HepG2 (cell line): ENCODE measurements at regions not wholly inside any gene's neighbourhood (a gene's known extent, or its start where the extent isn't known, plus 50 kb on each side); places are given as distances from the start of the nearest gene placed in this dataset.

Experiments used
- ATAC-seq: fragments of 200-7000 bp; cut with Tn5 transposase; 3 replicates; pipeline ENCODE4 v1.9.1; 2020; ENCODE audit warnings: mild to moderate bottlenecking, moderate library complexity
- BruUV-seq: library from RNA; stranded (reverse); fragments of 400-500 nt; replicated peaks from 2 replicates; lab custom pipeline; 2021; lab: Mats Ljungman, UMichigan
- CTCF ChIA-PET: fragments of 300-600 bp; formaldehyde crosslinking; extraction: SDS; loops from one replicate; lab custom pipeline; 2021; ENCODE audit warnings: low total read pairs, inconsistent platforms, low intra/inter-chr PET ratio; lab: Yijun Ruan, JAX
- POLR2A ChIA-PET: fragments of 350-600 bp; sonication (Branson Sonifier 250); formaldehyde crosslinking; loops from one replicate; lab custom pipeline; 2020; ENCODE audit warnings: antibody characterized with exemption, inconsistent platforms; lab: Yijun Ruan, JAX
- DNase-seq: peaks from one replicate; pipeline ENCODE4 v3.0.0-alpha.2; 2015; ENCODE audit warnings: low spot score
- FAIRE-seq: peaks from 3 replicates; lab custom pipeline; 2011; peaks lifted over from hg19 to GRCh38; lab: Jason Lieb, UNC
- H2AFZ ChIP-seq: one replicate; pipeline ENCODE4 v1.6.1; 2011; ENCODE audit warnings: low read length, inconsistent platforms
- H3K27ac ChIP-seq: fragments of 300-600 bp; 3 replicates; pipeline ENCODE4 v1.8.0; 2011; ENCODE audit warnings: mixed run types, mild to moderate bottlenecking, mixed read lengths, low read length, inconsistent platforms; ENCODE audit not compliant: insufficient read depth; ENCODE audit errors: extremely low read length
- H3K27me3 ChIP-seq, 2 experiments: fragments of 200-600 bp in 1 of 2; 2 replicates in 1 of 2; 3 replicates in 1 of 2; pipeline versions ENCODE4 v1.6.0 to v1.8.0; 2011; ENCODE audit warnings: low read length in 2 of 2, mild to moderate bottlenecking in 2 of 2, moderate library complexity in 2 of 2, inconsistent platforms in 1 of 2; ENCODE audit not compliant: insufficient read depth in 2 of 2, control insufficient read depth in 1 of 2
- H3K36me3 ChIP-seq, 2 experiments: fragments of 200-600 bp in 1 of 2; replicated peaks in 1 of 2; 2 replicates in 1 of 2; 3 replicates in 1 of 2; pipeline versions ENCODE4 v1.5.1 to v1.8.0; 2011; ENCODE audit warnings: low read length in 2 of 2, inconsistent platforms in 1 of 2; ENCODE audit not compliant: insufficient read depth in 2 of 2, control insufficient read depth in 1 of 2
- H3K4me1 ChIP-seq: 2 replicates; pipeline ENCODE4 v1.5.1; 2012; ENCODE audit warnings: low read length, inconsistent platforms; ENCODE audit not compliant: insufficient read depth
- H3K4me2 ChIP-seq: 2 replicates; pipeline ENCODE4 v1.6.0; 2011; ENCODE audit warnings: low read depth, low read length, inconsistent platforms
- H3K4me3 ChIP-seq, 3 experiments: fragments of 200-600 bp in 1 of 3; sonication (generic), shearing (Covaris generic) in 1 of 3; replicated peaks in 1 of 3; 2 replicates each; pipeline ENCODE4 v1.5.1; 2011 to 2016; ENCODE audit warnings: low read length in 3 of 3, inconsistent platforms in 2 of 3, low read depth in 2 of 3, mild to moderate bottlenecking in 2 of 3, control low read depth in 1 of 3, mixed read lengths in 1 of 3; ENCODE audit not compliant: insufficient read depth in 1 of 3
- H3K79me2 ChIP-seq: one replicate; pipeline ENCODE4 v1.6.1; 2011; ENCODE audit warnings: low read length, inconsistent platforms; ENCODE audit not compliant: insufficient read depth
- H3K9ac ChIP-seq: 2 replicates; pipeline ENCODE4 v1.6.0; 2011; ENCODE audit warnings: mild to moderate bottlenecking, low read depth, low read length, inconsistent platforms; ENCODE audit not compliant: insufficient read depth
- H3K9me3 ChIP-seq: 2 replicates; pipeline ENCODE4 v1.5.1; 2012; ENCODE audit warnings: mild to moderate bottlenecking, low read length
- H4K20me1 ChIP-seq: 2 replicates; pipeline ENCODE4 v1.6.0; 2011; ENCODE audit warnings: inconsistent platforms, mild to moderate bottlenecking, low read length, moderate library complexity; ENCODE audit not compliant: insufficient read depth
- MEIS1 ChIP-seq: sonication (generic); formaldehyde crosslinking; IDR thresholded peaks from 2 replicates; pipeline ENCODE4 v1.9.0; 2021; ENCODE audit warnings: mild to moderate bottlenecking, missing genetic modification reagents, moderate library complexity, borderline replicate concordance
- ZSCAN9 ChIP-seq: IDR thresholded peaks from 2 replicates; pipeline ENCODE4 v1.6.1; 2016; ENCODE audit warnings: borderline replicate concordance
- WGBS: methylation state at CpG from one replicate; pipeline ENCODE4 v1.1.6; 2017; ENCODE audit warnings: low lambda C conversion rate; 5-methylcytosine and 5-hydroxymethylcytosine counted together
- in situ Hi-C: cut with HindIII; loops from 2 replicates; pipeline ENCODE4 v1.10.0; 2017; ENCODE audit warnings: low pct_unique_long_range_greater_than_20kb; ENCODE audit not compliant: extremely low pct_ligation_motif_present
- intact Hi-C: fragments of 100-400 bp; cut with micrococcal nuclease; formaldehyde crosslinking; loops from one replicate; pipeline ENCODE4 v1.10.0; 2022; ENCODE audit not compliant: unreplicated experiment
- TF ChIP-seq, protein P1 (sequence below): sonication (generic); formaldehyde crosslinking; IDR thresholded peaks from 2 replicates; pipeline ENCODE4 v1.5.1; 2020; ENCODE audit warnings: mild to moderate bottlenecking, missing genetic modification reagents, borderline replicate concordance
- TF ChIP-seq, protein P2 (sequence below): sonication (generic); formaldehyde crosslinking; IDR thresholded peaks from 2 replicates; pipeline ENCODE4 v1.4.0; 2020; ENCODE audit warnings: missing genetic modification reagents

DNA sequence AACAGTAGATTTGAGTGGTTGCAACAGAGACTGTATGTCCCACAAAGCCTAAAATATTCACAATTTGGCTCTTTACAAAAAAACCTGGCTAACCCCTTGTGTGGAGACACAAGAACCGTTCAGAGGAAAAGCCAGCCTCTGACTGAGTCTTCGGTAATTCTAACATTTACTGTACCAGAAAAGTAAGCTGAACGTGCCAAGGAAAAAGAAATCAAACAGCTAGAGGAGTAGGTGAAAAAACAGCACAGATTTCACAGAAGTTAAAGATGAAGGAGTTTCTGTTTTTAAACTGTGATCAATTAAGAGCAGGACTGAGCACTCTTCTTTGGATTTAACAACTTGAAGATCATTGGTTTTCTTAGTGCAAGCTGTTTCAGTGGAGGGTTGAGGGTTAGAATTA, 424.7 kb upstream of the KIRREL3 start:
- no peak for ATAC-seq
- POLR2A ChIA-PET: no interaction called here

More for the DNA sequence above, 424.7 kb upstream of the KIRREL3 start:
- CTCF ChIA-PET: no interaction called here
- FAIRE-seq (no peak), DNase-seq (no peak)
- no peaks in the 10 kb centered on the region for H4K20me1 ChIP-seq
- TF ChIP-seq, protein P1, sequence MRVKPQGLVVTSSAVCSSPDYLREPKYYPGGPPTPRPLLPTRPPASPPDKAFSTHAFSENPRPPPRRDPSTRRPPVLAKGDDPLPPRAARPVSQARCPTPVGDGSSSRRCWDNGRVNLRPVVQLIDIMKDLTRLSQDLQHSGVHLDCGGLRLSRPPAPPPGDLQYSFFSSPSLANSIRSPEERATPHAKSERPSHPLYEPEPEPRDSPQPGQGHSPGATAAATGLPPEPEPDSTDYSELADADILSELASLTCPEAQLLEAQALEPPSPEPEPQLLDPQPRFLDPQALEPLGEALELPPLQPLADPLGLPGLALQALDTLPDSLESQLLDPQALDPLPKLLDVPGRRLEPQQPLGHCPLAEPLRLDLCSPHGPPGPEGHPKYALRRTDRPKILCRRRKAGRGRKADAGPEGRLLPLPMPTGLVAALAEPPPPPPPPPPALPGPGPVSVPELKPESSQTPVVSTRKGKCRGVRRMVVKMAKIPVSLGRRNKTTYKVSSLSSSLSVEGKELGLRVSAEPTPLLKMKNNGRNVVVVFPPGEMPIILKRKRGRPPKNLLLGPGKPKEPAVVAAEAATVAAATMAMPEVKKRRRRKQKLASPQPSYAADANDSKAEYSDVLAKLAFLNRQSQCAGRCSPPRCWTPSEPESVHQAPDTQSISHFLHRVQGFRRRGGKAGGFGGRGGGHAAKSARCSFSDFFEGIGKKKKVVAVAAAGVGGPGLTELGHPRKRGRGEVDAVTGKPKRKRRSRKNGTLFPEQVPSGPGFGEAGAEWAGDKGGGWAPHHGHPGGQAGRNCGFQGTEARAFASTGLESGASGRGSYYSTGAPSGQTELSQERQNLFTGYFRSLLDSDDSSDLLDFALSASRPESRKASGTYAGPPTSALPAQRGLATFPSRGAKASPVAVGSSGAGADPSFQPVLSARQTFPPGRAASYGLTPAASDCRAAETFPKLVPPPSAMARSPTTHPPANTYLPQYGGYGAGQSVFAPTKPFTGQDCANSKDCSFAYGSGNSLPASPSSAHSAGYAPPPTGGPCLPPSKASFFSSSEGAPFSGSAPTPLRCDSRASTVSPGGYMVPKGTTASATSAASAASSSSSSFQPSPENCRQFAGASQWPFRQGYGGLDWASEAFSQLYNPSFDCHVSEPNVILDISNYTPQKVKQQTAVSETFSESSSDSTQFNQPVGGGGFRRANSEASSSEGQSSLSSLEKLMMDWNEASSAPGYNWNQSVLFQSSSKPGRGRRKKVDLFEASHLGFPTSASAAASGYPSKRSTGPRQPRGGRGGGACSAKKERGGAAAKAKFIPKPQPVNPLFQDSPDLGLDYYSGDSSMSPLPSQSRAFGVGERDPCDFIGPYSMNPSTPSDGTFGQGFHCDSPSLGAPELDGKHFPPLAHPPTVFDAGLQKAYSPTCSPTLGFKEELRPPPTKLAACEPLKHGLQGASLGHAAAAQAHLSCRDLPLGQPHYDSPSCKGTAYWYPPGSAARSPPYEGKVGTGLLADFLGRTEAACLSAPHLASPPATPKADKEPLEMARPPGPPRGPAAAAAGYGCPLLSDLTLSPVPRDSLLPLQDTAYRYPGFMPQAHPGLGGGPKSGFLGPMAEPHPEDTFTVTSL (CRISPR knock-in tag): no peak
- no peak for TF ChIP-seq MEIS1 (CRISPR knock-in tag)
- no peak for TF ChIP-seq ZSCAN9 (CRISPR knock-in tag)
- TF ChIP-seq, protein P2, sequence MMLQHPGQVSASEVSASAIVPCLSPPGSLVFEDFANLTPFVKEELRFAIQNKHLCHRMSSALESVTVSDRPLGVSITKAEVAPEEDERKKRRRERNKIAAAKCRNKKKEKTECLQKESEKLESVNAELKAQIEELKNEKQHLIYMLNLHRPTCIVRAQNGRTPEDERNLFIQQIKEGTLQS (CRISPR knock-in tag): no peak
- H3K4me2 ChIP-seq: no peak overlapping the region
- H3K79me2 ChIP-seq: no peaks in the 10 kb centered on the region
- peaks cover 73% of the 10 kb centered on the region for H3K9me3 ChIP-seq
- no peak overlapping the region for H3K9ac ChIP-seq
- no peaks in the 10 kb centered on the region for H3K27me3 ChIP-seq
- no peak overlapping the region for H2AFZ ChIP-seq
- WGBS: 1% methylated on average over 3 of the region's 3 CpGs
- intact Hi-C loops (no loop called here), in situ Hi-C loops (no loop called here)
- no peaks in the 10 kb centered on the region for H3K4me1 ChIP-seq
- no peak overlapping the region for H3K27ac ChIP-seq
- no peak overlapping the region for H3K4me3 ChIP-seq
- BruUV-seq: no TSS peak
- no peaks in the 10 kb centered on the region for H3K36me3 ChIP-seq
